Keratinocyte (primary cell): ENCODE measurements at regions not wholly inside any gene's neighbourhood (a gene's known extent, or its start where the extent isn't known, plus 50 kb on each side); places are given as distances from the start of the nearest gene placed in this dataset.

Source experiments
- DNase-seq: peaks from one replicate; pipeline ENCODE4 v3.0.0-alpha.2; 2011; ENCODE audit warnings: low read depth, missing footprints, low spot score
- FAIRE-seq: peaks from 2 replicates; lab custom pipeline; 2011; peaks lifted over from hg19 to GRCh38; lab: Jason Lieb, UNC
- H2AFZ ChIP-seq: 2 replicates; pipeline ENCODE4 v1.6.0; 2012; ENCODE audit warnings: low read length, control low read depth, inconsistent platforms; ENCODE audit not compliant: control insufficient read depth
- H3K27ac ChIP-seq: 2 replicates; pipeline ENCODE4 v1.5.1; 2011; ENCODE audit warnings: low read length; ENCODE audit not compliant: control insufficient read depth, insufficient read depth
- H3K27me3 ChIP-seq: 3 replicates; pipeline ENCODE4 v1.6.0; 2011; ENCODE audit warnings: low read length; ENCODE audit not compliant: control insufficient read depth, insufficient read depth; ENCODE audit errors: extremely low read depth
- H3K36me3 ChIP-seq, 2 experiments: 2 replicates in 1 of 2; 3 replicates in 1 of 2; pipeline ENCODE4 v1.5.1; 2011; ENCODE audit warnings: low read length in 2 of 2, mild to moderate bottlenecking in 1 of 2; ENCODE audit not compliant: control insufficient read depth in 2 of 2, insufficient read depth in 2 of 2; ENCODE audit errors: extremely low read depth in 1 of 2
- H3K4me1 ChIP-seq: 3 replicates; pipeline ENCODE4 v1.5.1; 2011; ENCODE audit warnings: low read length; ENCODE audit not compliant: control insufficient read depth, insufficient read depth; ENCODE audit errors: extremely low read depth
- H3K4me2 ChIP-seq: 3 replicates; pipeline ENCODE4 v1.6.0; 2011; ENCODE audit warnings: low read depth, low read length; ENCODE audit not compliant: control insufficient read depth, insufficient read depth; ENCODE audit errors: extremely low read depth
- H3K4me3 ChIP-seq, 3 experiments: fragments of 200-600 bp in 1 of 3; sonication (generic) in 1 of 3; 2 replicates in 2 of 3; 3 replicates in 1 of 3; pipeline ENCODE4 v1.5.1; 2011 to 2016; ENCODE audit warnings: low read length in 3 of 3, mild to moderate bottlenecking in 3 of 3, control low read depth in 2 of 3, inconsistent platforms in 1 of 3, low read depth in 1 of 3, mixed read lengths in 1 of 3, mixed run types in 1 of 3, moderate library complexity in 1 of 3; ENCODE audit not compliant: control insufficient read depth in 2 of 3, insufficient read depth in 2 of 3; ENCODE audit errors: extremely low read depth in 1 of 3
- H3K79me2 ChIP-seq: 2 replicates; pipeline ENCODE4 v1.6.0; 2012; ENCODE audit warnings: low read length; ENCODE audit not compliant: control insufficient read depth, insufficient read depth
- H3K9ac ChIP-seq: 3 replicates; pipeline ENCODE4 v1.6.0; 2011; ENCODE audit warnings: low read length; ENCODE audit not compliant: control insufficient read depth, insufficient read depth; ENCODE audit errors: extremely low read depth
- H3K9me1 ChIP-seq: 3 replicates; pipeline ENCODE4 v1.6.0; 2011; ENCODE audit warnings: low read length; ENCODE audit not compliant: control insufficient read depth, insufficient read depth; ENCODE audit errors: extremely low read depth
- H3K9me3 ChIP-seq: 2 replicates; pipeline ENCODE4 v1.5.1; 2012; ENCODE audit warnings: low read depth, low read length; ENCODE audit not compliant: control insufficient read depth
- H4K20me1 ChIP-seq: 3 replicates; pipeline ENCODE4 v1.6.0; 2011; ENCODE audit warnings: low read length; ENCODE audit not compliant: control insufficient read depth, insufficient read depth; ENCODE audit errors: extremely low read depth
- CTCF ChIP-seq, 3 experiments: IDR thresholded peaks in 1 of 3; conservative IDR thresholded peaks in 1 of 3; optimal IDR thresholded peaks in 1 of 3; 2 replicates in 2 of 3; 3 replicates in 1 of 3; pipeline versions ENCODE3 to v1.5.1; 2011; ENCODE audit warnings: low read length in 3 of 3, mild to moderate bottlenecking in 3 of 3, moderate library complexity in 2 of 3, control low read depth in 1 of 3, inconsistent platforms in 1 of 3; ENCODE audit not compliant: insufficient read depth in 2 of 3; ENCODE audit errors: extremely low read depth in 1 of 3
- EZH2 ChIP-seq: IDR thresholded peaks from one replicate; pipeline ENCODE4 v1.6.1; 2012; ENCODE audit warnings: inconsistent platforms, mild to moderate bottlenecking, low read length, moderate library complexity
- dilution Hi-C: fragments of 300-500 bp; cut with MboI; formaldehyde crosslinking; loops from one replicate; pipeline ENCODE4 v1.7.0; 2020; ENCODE audit warnings: low sequenced_read_pairs; ENCODE audit not compliant: extremely low pct_ligation_motif_present

DNA sequence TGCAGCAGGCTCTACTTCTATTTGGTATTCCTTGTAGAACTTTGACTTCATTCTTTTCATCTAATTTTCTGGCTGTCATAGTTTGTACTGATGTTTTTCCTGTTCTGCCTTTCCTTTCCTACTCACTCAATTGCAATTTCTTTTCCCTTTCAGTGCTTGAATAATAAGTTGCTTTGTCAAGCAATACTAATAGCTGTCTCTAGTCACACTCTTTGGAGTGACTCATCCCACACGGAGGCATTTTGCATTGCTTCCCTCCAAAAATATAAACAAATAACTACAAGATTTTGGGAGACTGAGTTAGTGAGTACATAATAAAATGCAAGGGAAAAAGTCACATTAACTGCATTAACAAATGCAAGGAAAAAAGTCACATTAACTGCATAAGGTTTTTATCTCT lies 465.9 kb downstream of the CDH9 start:
- no peak overlapping the region for H3K4me3 ChIP-seq

DNA sequence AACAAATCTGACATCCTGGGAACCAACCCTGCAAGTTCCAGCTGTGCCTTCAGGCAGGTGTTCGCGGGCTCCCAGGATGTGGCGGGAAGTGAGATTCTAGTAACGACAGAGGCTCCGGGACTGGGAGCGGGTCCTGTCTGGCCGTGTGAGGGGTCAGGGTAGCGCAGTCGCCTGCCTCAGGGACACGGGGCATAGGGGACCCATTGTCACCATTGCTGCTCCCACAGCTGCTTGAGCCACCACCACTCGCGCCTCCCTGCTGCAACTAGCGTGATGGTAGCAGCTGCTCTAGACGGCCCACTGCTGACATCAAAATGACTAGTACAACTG lies 468.5 kb downstream of the CDH9 start:
- FAIRE-seq (no peak), DNase-seq (no peak)
- H3K4me1 ChIP-seq: no peaks in the 10 kb centered on the region
- no peak for TF ChIP-seq CTCF (optimal IDR thresholded peaks at IDR 0.05 in 1 of 3, IDR thresholded peaks at IDR 0.05 in 1 of 3, conservative IDR thresholded peaks at IDR 0.05 in 1 of 3; ENCODE audit: extremely low read depth in 1 of 3, insufficient read depth in 2 of 3, low read length in 3 of 3)
- TF ChIP-seq EZH2: no peak
- no peak overlapping the region for H3K27ac ChIP-seq
- no peaks in the 10 kb centered on the region for H3K27me3 ChIP-seq
- no peaks in the 10 kb centered on the region for H3K79me2 ChIP-seq
- H4K20me1 ChIP-seq: no peaks in the 10 kb centered on the region
- no peak overlapping the region for H2AFZ ChIP-seq
- H3K9ac ChIP-seq: no peak overlapping the region
- dilution Hi-C loops: no loop called here
- no peaks in the 10 kb centered on the region for H3K9me1 ChIP-seq
- no peak overlapping the region for H3K4me3 ChIP-seq
- H3K36me3 ChIP-seq: no peaks in the 10 kb centered on the region
- peaks cover 7% of the 10 kb centered on the region for H3K9me3 ChIP-seq
- no peak overlapping the region for H3K4me2 ChIP-seq

More for the DNA sequence above, 465.9 kb downstream of the CDH9 start:
- Histone ChIP-seq H3K27ac (no peak overlapping the region), H3K79me2 (no peaks in the 10 kb centered on the region), H3K4me1 (no peaks in the 10 kb centered on the region), H3K9me1 (no peaks in the 10 kb centered on the region), H3K9me3 (peaks cover 7% of the 10 kb centered on the region), H4K20me1 (no peaks in the 10 kb centered on the region), H3K4me2 (no peak overlapping the region), H3K36me3 (no peaks in the 10 kb centered on the region), H3K27me3 (no peaks in the 10 kb centered on the region), H3K9ac (no peak overlapping the region), H2AFZ (no peak overlapping the region)
- no peak for DNase-seq
- no peak for FAIRE-seq
- dilution Hi-C loops: no loop called here
- TF ChIP-seq EZH2: no peak
- no peak for TF ChIP-seq CTCF (optimal IDR thresholded peaks at IDR 0.05 in 1 of 3, IDR thresholded peaks at IDR 0.05 in 1 of 3, conservative IDR thresholded peaks at IDR 0.05 in 1 of 3; ENCODE audit: extremely low read depth in 1 of 3, insufficient read depth in 2 of 3, low read length in 3 of 3)
